GM21529 (cell line): ENCODE measurements at regions not wholly inside any gene's neighbourhood (a gene's known extent, or its start where the extent isn't known, plus 50 kb on each side); places are given as distances from the start of the nearest gene placed in this dataset.
"Not testable (repeated sequence)": the region's sequence is repeated elsewhere in the genome, so short reads cannot be mapped to it uniquely, and the experiment has no call there.

Source experiments
- ATAC-seq: cut with Tn5 transposase; IDR thresholded peaks from one replicate; pipeline ENCODE4 v1.9.1; 2021; ENCODE audit not compliant: unreplicated experiment

DNA sequence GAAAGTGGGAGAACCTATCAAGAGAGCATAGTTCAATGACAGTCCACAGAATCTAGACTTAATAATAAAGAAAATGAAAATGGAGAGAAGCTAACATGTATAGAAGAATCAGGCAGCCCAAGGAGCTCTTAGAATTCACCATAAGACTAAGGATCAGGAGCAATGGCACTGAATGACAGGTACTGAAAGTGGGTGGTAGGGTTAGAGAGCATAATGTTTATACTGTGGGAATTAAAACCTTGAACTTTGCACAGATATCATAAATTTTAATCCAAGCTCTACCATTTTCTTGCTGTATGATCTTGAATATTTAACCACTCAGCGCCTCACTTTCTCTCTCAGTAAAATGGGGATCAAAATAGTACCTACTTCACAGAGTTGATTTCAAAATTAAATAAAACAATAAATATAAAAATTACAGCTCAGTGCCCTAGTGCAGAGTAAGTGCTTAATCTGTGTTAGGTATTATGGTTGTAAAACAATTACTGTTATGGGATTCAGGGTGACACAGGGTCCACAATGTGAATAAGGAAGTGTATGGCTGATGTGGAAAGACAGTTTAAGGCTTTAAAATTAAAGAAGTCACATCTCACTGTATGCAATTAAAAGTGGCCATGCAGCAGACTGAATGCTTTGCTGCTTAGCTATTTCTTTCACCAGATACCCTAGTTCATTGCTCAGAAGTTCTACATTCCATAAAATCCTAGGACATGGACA, 319.8 kb downstream of the HINT1 start:
- no peak for ATAC-seq

GRCh38 chr5:130836729-130837649, 328.1 kb downstream of the HINT1 start:
- ATAC-seq: peak; percentile 84

DNA sequence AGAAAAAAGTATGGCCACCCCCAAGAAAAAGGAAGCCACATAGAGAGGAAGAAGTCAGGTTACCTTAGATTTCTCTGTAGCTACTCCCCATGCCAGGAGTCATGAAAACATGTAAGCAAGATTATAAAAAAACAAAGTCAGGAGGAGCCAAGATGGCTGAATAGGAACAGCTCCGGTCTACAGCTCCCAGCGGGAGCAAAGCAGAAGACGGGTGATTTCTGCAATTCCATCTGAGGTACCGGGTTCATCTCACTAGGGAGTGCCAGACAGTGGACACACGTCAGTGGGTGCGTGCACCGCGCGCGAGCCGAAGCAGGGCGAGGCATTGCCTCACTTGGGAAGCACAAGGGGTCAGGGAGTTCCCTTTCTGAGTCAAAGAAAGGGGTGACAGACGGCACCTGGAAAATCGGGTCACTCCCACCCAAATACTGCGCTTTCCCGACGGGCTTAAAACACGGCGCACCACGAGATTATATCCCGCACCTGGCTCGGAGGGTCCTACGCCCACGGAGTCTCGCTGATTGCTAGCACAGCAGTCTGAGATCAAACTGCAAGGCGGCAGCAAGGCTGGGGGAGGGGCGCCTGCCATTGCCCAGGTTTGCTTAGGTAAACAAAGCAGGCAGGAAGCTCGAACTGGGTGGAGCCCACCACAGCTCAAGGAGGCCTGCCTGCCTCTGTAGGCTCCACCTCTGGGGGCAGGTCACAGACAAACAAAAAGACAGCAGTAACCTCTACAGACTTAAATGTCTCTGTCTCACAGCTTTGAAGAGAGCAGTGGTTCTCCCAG, 347.3 kb downstream of the HINT1 start:
- ATAC-seq: not testable (repeated sequence)

GRCh38 chr5:130815246-130815645, 349.8 kb downstream of the HINT1 start:
- ATAC-seq: no peak

DNA sequence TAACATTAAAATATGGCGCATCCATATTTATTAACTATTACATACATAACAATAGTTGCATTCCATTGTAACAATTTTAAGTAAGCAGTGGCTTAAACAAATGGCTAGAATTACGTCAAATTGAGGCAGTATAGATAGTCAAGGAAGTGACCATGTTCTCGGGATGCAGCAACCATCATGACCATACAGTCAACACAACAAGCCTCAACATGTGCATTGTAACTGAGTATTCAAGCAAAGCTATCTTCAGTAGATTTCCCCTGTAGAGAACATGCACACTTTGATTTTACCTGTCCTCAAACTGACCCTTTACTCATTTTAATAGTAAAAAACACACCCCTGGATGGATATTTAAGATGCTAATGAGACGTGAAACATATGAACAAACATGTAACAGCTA, 356.4 kb downstream of the HINT1 start:
- no peak for ATAC-seq

- no peak for ATAC-seq
Observed at GRCh38 chr5:130805648-130806047, 359.4 kb downstream of the HINT1 start.

GRCh38 chr5:130805036-130805435, 360.0 kb downstream of the HINT1 start:
- no peak for ATAC-seq

DNA sequence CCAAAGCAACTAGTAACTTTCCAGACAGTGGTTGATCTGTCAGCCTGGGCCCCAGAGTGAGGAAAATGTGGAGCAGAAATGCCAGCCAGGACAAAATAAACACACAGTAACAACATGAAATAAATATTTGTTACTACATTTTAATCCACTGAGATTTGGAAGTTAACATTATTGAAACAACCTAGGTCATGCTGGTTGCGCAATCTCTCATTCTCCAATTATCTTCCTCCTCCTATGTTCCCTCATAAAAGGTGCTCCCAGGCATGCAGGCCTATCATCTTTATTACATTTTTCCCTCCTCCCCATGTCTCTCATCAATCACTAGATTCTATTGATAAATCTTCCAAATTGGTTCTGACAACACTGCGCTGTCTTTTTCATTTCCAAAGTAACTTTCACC, 363.1 kb downstream of the HINT1 start:
- ATAC-seq: no peak

DNA sequence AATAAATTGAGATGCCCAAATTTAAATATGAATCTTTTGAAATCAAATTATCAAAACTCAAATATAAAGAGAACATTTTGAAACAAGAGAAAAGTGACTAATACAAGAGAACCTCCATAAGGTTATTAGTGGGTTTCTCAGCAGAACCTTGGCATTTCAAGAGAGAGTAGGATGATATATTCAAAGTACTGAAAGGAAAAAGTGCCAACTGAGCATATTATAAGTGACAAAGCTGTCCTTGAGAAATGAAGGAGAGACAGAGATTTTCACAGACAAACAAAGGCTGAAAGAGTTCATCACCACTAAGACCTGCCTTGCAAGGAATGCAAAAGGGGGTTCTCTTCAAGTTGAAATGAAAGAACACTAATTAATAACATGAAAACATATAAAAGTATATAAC, 366.0 kb downstream of the HINT1 start:
- ATAC-seq: no peak

DNA sequence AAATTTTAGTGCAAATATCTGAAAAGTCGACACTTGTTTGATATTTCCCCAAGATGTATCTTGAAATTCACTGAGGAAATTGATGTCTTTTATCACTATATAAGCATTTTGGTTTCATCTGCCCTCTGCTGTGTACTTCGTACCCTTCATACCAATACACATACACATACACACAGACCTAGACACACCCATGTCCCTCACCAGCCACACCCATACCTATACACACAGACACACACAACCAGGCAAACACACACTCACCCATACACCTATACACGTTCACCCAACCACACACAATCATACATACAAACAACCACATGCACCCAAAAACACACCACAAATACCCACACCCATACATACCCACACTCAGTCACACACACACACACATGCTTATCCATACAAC, 367.8 kb downstream of the HINT1 start:
- ATAC-seq: no peak

DNA sequence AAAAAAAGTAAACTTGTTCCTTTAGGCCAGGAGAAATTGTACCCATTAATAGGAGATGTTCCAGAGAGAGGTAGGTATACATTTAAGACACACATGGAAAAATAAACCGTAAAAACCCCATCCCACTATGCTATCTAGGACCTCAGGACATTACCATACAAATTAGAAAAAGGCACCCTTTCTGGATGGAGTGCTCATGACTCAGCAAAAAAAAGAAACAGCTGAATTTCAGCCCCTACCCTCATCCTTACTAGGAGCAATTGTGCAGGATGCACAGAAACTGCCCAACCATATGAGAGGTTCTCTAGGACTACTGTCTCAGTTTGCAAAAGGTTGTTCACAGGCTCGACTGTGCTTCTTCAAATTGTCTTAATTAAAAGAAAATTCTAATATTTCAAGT, 368.2 kb downstream of the HINT1 start:
- ATAC-seq: no peak

DNA sequence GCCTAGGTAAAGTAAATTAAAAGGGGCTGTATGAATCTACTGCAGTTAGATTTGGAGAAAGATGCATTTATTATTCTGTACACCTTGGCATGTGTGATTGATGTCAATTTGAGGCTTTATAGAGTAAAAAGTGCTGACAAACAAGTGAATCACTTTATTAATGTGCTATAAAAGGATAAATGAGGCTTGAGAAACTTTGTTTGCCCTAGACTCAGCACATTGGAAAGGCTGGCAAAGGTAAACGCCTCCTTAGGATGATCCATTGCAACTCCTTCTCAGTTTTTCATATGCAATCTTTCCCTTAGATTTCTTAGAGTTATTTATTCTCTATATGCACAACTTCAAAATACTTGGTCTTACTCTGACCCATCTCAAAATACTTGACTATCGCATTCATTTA, 369.0 kb downstream of the HINT1 start:
- no peak for ATAC-seq

DNA sequence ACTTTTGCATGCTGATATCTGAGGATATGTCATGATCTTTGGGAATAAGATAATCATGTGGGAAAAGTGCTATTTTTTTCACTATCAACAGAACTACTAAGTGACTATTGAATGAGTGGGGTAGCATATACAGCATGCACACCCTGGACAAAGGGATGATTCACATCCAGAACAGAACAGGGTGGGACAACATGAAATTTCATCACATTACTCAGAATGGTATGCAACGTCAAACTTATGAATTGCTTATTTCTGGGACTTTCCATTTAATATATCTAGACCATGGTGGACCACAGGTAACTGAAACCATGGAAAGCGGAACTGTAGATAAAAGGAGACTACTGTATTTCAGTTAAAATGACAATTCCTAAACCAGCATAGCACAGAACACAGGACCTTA, 370.0 kb downstream of the HINT1 start:
- ATAC-seq: no peak

DNA sequence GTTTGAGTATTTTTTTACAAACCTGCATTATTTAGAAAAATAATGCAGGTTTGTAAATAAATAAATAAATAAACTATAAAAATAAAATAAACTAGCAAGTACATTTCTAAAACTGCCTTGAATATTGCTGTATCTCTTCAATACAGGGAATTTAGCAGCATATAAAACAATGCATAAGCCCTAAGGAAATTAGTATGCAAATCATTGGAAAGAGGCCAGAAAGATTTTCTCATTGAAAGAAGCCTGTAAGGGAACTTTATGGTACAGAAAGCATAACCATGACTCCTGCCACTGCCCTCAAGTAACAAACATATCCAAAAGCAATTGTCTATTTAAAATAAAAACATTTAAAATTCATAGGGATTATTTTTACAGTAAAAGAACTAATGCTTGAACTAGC, 387.3 kb downstream of the HINT1 start:
- ATAC-seq: no peak

DNA sequence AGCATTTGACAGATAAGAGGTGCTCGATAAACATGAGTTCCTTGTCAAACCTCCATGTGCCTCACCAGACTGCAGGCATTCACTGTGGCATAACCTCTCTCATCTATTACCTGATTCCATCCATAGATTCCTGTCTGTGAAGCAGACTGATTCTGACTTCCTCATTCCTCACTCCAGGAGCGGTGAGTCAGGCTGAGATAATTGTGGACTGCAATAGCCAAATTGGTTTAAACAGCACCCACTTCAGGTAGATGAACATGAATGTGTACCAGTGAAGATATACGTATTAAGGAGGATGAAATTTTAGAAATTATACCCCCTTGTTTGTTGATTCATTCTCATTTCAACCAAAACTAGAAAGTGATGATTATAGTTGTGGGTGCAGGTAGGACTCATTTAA, 391.2 kb downstream of the HINT1 start:
- ATAC-seq: no peak

GRCh38 chr5:130762031-130762430, 403.0 kb downstream of the HINT1 start:
- no peak for ATAC-seq

DNA sequence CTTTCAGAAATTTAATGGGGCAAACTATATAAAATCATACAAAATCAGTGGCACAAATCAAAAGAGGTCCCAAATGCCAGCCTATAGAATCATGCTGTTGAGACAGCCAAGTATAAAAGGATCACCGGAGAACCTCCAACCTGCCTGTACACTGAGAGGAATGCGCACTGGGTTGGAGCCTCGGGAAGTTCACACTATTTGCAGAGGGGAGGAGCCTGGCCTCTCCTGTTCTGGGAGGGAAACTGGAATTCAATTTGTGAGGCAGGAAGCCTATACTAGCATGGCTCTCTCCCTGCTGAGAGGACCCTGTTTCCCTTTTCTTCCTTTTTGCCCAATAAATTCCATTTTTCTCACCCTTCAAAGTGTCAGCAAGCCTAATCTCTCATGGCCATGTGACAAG, 406.0 kb downstream of the HINT1 start:
- no peak for ATAC-seq

DNA sequence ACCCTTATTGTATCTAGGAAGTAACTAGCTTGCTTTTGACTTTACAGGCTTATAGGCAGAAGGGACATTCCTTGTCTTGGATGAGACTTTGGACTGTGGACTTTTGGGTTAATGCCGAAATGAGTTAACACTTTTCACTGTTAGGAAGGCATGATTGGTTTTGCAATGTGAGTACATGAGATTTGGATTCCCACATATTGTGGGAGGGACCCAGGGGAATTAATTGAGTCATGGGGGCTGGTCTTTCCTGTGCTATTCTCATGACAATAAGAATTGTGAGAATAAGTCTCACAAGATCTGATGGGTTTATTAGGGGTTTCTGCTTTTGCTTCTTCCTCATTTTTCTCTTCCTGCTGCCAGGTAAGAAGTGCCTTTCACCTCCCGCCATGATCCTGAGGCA, 417.5 kb downstream of the HINT1 start:
- ATAC-seq: no peak

- not testable (repeated sequence) for ATAC-seq
Observed at GRCh38 chr5:130746641-130747040, 418.4 kb downstream of the HINT1 start.

- ATAC-seq: no peak
Observed at GRCh38 chr5:130743092-130743491, 422.0 kb downstream of the HINT1 start.

DNA sequence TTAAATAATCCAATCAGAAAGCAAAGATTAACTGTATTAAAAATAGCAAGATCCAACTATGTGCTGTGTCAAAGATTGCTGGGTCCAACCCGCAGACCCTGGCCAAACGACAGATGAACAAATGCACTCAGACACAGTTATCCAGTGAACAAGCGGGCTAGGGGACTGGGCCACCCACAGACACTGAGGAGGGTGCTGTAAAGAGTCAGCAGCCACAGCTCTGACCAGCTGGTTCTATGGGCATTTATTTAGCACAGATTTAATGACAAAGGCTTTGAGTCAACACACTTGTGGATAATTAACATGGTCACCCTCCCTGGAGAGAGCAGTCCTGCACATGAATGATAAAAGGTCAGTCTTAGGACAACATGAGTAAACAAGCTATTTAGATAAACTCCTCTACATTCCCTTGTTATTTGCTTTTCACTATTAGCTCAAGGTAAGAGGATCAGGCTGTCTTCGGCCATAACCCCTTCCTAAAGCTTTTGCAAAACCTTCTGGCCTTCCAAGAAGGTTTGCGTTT, 424.9 kb downstream of the HINT1 start:
- no peak for ATAC-seq
